K562 (cell line): ENCODE measurements at regions not wholly inside any gene's neighbourhood (a gene's known extent, or its start where the extent isn't known, plus 50 kb on each side); places are given as distances from the start of the nearest gene placed in this dataset.

ENCODE experiments used
- ATAC-seq: fragments of 200-7000 bp; cut with Tn5 transposase; 3 replicates; pipeline ENCODE4 v1.9.1; 2020; ENCODE audit warnings: moderate library complexity
- BruUV-seq: library from RNA; stranded (reverse); fragments of 400-500 nt; replicated peaks from 2 replicates; lab custom pipeline; 2021; lab: Mats Ljungman, UMichigan
- CTCF ChIA-PET: fragments of 300-600 bp; formaldehyde crosslinking; extraction: SDS; loops from one replicate; lab custom pipeline; 2021; ENCODE audit warnings: low intra/inter-chr PET ratio; lab: Yijun Ruan, JAX
- POLR2A ChIA-PET: fragments of 300-600, 350-650 bp; sonication (Branson Sonifier 250); formaldehyde crosslinking; extraction: SDS; loops from one replicate; lab custom pipeline; 2021; ENCODE audit warnings: antibody characterized with exemption, inconsistent platforms; lab: Yijun Ruan, JAX
- DNase-seq, 4 experiments: peaks; one replicate each; pipeline versions ENCODE4 v3.0.0 to v3.0.0-alpha.2; 2011 to 2018; ENCODE audit warnings: low spot score in 3 of 4, mixed read lengths in 3 of 4; ENCODE audit errors: extremely low read depth in 1 of 4
- FAIRE-seq: peaks from 2 replicates; lab custom pipeline; 2011; peaks lifted over from hg19 to GRCh38; lab: Jason Lieb, UNC
- H2AFZ ChIP-seq: 2 replicates; pipeline ENCODE4 v1.6.0; 2011; ENCODE audit warnings: low read depth, low read length, control low read depth, inconsistent platforms
- H3K27ac ChIP-seq: fragments of 200-600 bp; 3 replicates; pipeline ENCODE4 v1.8.0; 2011; ENCODE audit warnings: low read depth, mild to moderate bottlenecking, control low read depth, inconsistent platforms, low read length, moderate library complexity, mixed read lengths; ENCODE audit errors: extremely low read depth
- H3K27me3 ChIP-seq, 2 experiments: fragments of 300-600 bp in 1 of 2; 2 replicates in 1 of 2; 3 replicates in 1 of 2; pipeline versions ENCODE4 v1.6.0 to v1.8.0; 2011; ENCODE audit warnings: inconsistent platforms in 2 of 2, low read length in 2 of 2, mild to moderate bottlenecking in 1 of 2, mixed read lengths in 1 of 2, moderate library complexity in 1 of 2; ENCODE audit not compliant: control insufficient read depth in 2 of 2, insufficient read depth in 2 of 2
- H3K36me3 ChIP-seq: fragments of 300-600 bp; 3 replicates; pipeline ENCODE4 v1.8.0; 2011; ENCODE audit warnings: mild to moderate bottlenecking, low read length, inconsistent platforms; ENCODE audit not compliant: control insufficient read depth, insufficient read depth
- H3K4me1 ChIP-seq, 2 experiments: fragments of 200-600 bp in 1 of 2; replicated peaks in 1 of 2; 2 replicates in 1 of 2; 3 replicates in 1 of 2; pipeline versions ENCODE4 v1.5.1 to v1.8.0; 2011; ENCODE audit warnings: inconsistent platforms in 2 of 2, low read length in 2 of 2, mild to moderate bottlenecking in 1 of 2, mixed read lengths in 1 of 2, moderate library complexity in 1 of 2; ENCODE audit not compliant: control insufficient read depth in 2 of 2, insufficient read depth in 2 of 2
- H3K4me2 ChIP-seq: 2 replicates; pipeline ENCODE4 v1.6.1; 2011; ENCODE audit warnings: low read length, control low read depth, inconsistent platforms, mixed read lengths; ENCODE audit not compliant: insufficient read depth
- H3K4me3 ChIP-seq: fragments of 200-600 bp; sonication (generic), shearing (Covaris generic); 2 replicates; pipeline ENCODE4 v1.5.1; 2016; ENCODE audit warnings: control low read depth, inconsistent platforms
- H3K79me2 ChIP-seq: fragments of 200-600 bp; 3 replicates; pipeline ENCODE4 v1.8.0; 2011; ENCODE audit warnings: low read length, inconsistent platforms; ENCODE audit not compliant: control insufficient read depth, insufficient read depth
- H3K9ac ChIP-seq, 2 experiments: 2 replicates each; pipeline versions ENCODE4 v1.6.0 to v1.6.1; 2011; ENCODE audit warnings: low read depth in 2 of 2, low read length in 2 of 2, control low read depth in 1 of 2, inconsistent platforms in 1 of 2, mild to moderate bottlenecking in 1 of 2, mixed read lengths in 1 of 2; ENCODE audit not compliant: insufficient read depth in 1 of 2
- H3K9me1 ChIP-seq: one replicate; pipeline ENCODE4 v1.6.0; 2011; ENCODE audit warnings: inconsistent platforms, mild to moderate bottlenecking, low read length, moderate library complexity; ENCODE audit not compliant: control insufficient read depth, insufficient read depth
- H3K9me3 ChIP-seq: replicated peaks from 2 replicates; pipeline ENCODE4 v1.5.1; 2011; ENCODE audit warnings: low read depth, low read length, inconsistent platforms; ENCODE audit not compliant: control insufficient read depth, insufficient read depth
- H4K20me1 ChIP-seq: replicated peaks from 2 replicates; pipeline ENCODE4 v1.6.1; 2011; ENCODE audit warnings: low read length, inconsistent platforms, mixed read lengths; ENCODE audit not compliant: control insufficient read depth, insufficient read depth
- CBX8 ChIP-seq: fragments of 200-600 bp; sonication (generic); IDR thresholded peaks from 2 replicates; pipeline ENCODE4 v1.6.1; 2012; ENCODE audit warnings: borderline replicate concordance, mixed run types, low read depth, mild to moderate bottlenecking, moderate library complexity, mixed read lengths, low read length, control low read depth, inconsistent platforms; ENCODE audit not compliant: poor library complexity, severe bottlenecking; ENCODE audit errors: extremely low read depth
- CEBPB ChIP-seq: fragments of 450-650 bp; IDR thresholded peaks from 2 replicates; pipeline ENCODE4 v1.6.1; 2016; ENCODE audit warnings: missing genetic modification characterization, missing compliant biosample characterization
- CEBPG ChIP-seq, 3 experiments: fragments of 200-800 bp in 1 of 3; sonication (Bioruptor generic) in 1 of 3; sonication (generic) in 1 of 3; formaldehyde crosslinking in 1 of 3; IDR thresholded peaks in 2 of 3; conservative IDR thresholded peaks in 1 of 3; 2 replicates each; pipeline versions ENCODE4 v1.6.1 to v1.8.0; 2016 to 2022; ENCODE audit warnings: missing compliant biosample characterization in 2 of 3, missing genetic modification characterization in 2 of 3, mild to moderate bottlenecking in 1 of 3, missing genetic modification reagents in 1 of 3
- ELF2 ChIP-seq: fragments of 250-450 bp; sonication (Bioruptor Pico); IDR thresholded peaks from 2 replicates; pipeline ENCODE4 v1.5.0; 2021; ENCODE audit warnings: mild to moderate bottlenecking
- FOXJ3 ChIP-seq: sonication (generic); formaldehyde crosslinking; IDR thresholded peaks from 2 replicates; pipeline ENCODE4 v1.4.0; 2020; ENCODE audit warnings: mild to moderate bottlenecking, missing genetic modification reagents
- JUNB ChIP-seq: fragments of 450-650 bp; formaldehyde crosslinking; conservative IDR thresholded peaks from 2 replicates; pipeline ENCODE4 v1.4.0; 2020; ENCODE audit warnings: mild to moderate bottlenecking
- MECOM ChIP-seq: fragments of 250-450 bp; sonication (Bioruptor Pico); IDR thresholded peaks from 2 replicates; pipeline ENCODE4 v1.8.0; 2022; ENCODE audit warnings: inconsistent platforms
- NEUROD1 ChIP-seq: fragments of 150-350 bp; IDR thresholded peaks from 2 replicates; pipeline ENCODE4 v1.6.1; 2014; ENCODE audit warnings: borderline replicate concordance, low read length, low read depth; ENCODE audit not compliant: partially characterized antibody
- NFRKB ChIP-seq: fragments of 450-650 bp; IDR thresholded peaks from 2 replicates; pipeline ENCODE4 v1.6.1; 2016; ENCODE audit warnings: low read depth
- RFX5 ChIP-seq: IDR thresholded peaks from 2 replicates; pipeline ENCODE4 v1.6.1; 2011; ENCODE audit warnings: low read depth, mild to moderate bottlenecking, improper control_type of control experiment, low read length
- SLC30A9 ChIP-seq: fragments of 250-450 bp; sonication (Bioruptor Pico); IDR thresholded peaks from 2 replicates; pipeline ENCODE4 v1.8.0; 2022; ENCODE audit warnings: mild to moderate bottlenecking, moderate library complexity
- SNRNP70 ChIP-seq: fragments of 200-400 bp; formaldehyde crosslinking; optimal IDR thresholded peaks from 2 replicates; pipeline ENCODE3; 2017; ENCODE audit warnings: low read depth, low read length
- SRSF7 ChIP-seq: fragments of 200-400 bp; formaldehyde crosslinking; optimal IDR thresholded peaks from 2 replicates; pipeline ENCODE3; 2017; ENCODE audit warnings: mild to moderate bottlenecking, low read depth, low read length
- ZNF175 ChIP-seq: fragments of 200-800 bp; sonication (Bioruptor generic); IDR thresholded peaks from 2 replicates; pipeline ENCODE4 v1.6.1; 2016; ENCODE audit warnings: low read depth, mild to moderate bottlenecking, missing genetic modification characterization, missing compliant biosample characterization
- ZNF77 ChIP-seq: fragments of 250-450 bp; sonication (Bioruptor Pico); IDR thresholded peaks from 2 replicates; pipeline ENCODE4 v1.5.0; 2020
- WGBS: fragments of 100-300 bp; shearing (Covaris generic); methylation state at CpG from one replicate; pipeline ENCODE4 v1.1.6; 2016; ENCODE audit warnings: low coverage, mixed read lengths; ENCODE audit not compliant: insufficient coverage; ENCODE audit errors: missing lambda C conversion rate; 5-methylcytosine and 5-hydroxymethylcytosine counted together
- in situ Hi-C: fragments of 300-500 bp; cut with MboI; formaldehyde crosslinking; loops from 4 replicates; pipeline ENCODE4 v1.15.0; 2018; ENCODE audit warnings: inconsistent platforms, mixed read lengths
- intact Hi-C: fragments of 100-400 bp; cut with micrococcal nuclease; formaldehyde crosslinking; loops from 2 replicates; pipeline ENCODE4 v1.14.2; 2022
- TF ChIP-seq, protein P1 (sequence below), 2 experiments: fragments of 450-650 bp in 1 of 2; sonication (generic) in 1 of 2; formaldehyde crosslinking in 1 of 2; IDR thresholded peaks in 1 of 2; conservative IDR thresholded peaks in 1 of 2; 2 replicates each; pipeline versions ENCODE4 v1.6.1 to v1.8.1; 2016 to 2023; ENCODE audit warnings: mild to moderate bottlenecking in 2 of 2, moderate library complexity in 2 of 2, inconsistent platforms in 1 of 2, missing genetic modification reagents in 1 of 2

DNA sequence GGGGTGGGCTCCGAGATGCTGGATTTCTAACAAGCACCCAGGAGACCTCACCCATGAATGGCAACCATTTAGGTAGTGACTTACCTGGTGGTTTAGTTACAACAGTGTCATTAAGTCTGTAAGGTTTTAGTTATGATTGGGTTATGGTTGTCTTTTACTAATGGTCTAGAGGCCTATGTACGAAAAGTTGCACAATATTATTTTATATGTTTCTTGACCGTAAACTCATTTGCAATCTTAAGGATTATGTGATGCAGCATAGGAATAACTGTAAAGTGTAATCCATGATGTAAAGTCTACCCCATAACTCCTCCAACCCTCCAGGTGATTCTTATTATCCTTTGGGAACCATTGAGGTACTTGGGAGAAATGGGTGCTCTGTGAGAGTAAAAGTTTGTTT, 155.4 kb upstream of the ZEB2 start:
- Histone ChIP-seq H3K9me3 (no peaks in the 10 kb centered on the region), H3K4me2 (no peak overlapping the region), H3K4me3 (no peak overlapping the region), H3K36me3 (no peaks in the 10 kb centered on the region), H3K79me2 (no peaks in the 10 kb centered on the region), H3K27me3 (no peaks in the 10 kb centered on the region), H3K27ac (no peak overlapping the region), H4K20me1 (no peaks in the 10 kb centered on the region), H3K4me1 (no peaks in the 10 kb centered on the region; a peak in 1 of 5 replicates), H3K9me1 (no peaks in the 10 kb centered on the region), H3K9ac (no peak overlapping the region), H2AFZ (no peak overlapping the region)
- CTCF ChIA-PET = no interaction called here
- in situ Hi-C loops (no loop called here), intact Hi-C loops (no loop called here)
- 90% methylated on average over 3 of the region's 3 CpGs for WGBS
- FAIRE-seq = no peak
- POLR2A ChIA-PET = no interaction called here
- no peak for ATAC-seq
- no peak for TF ChIP-seq JUNB
- TF ChIP-seq RFX5 = no peak
- no peak for TF ChIP-seq CEBPG (CRISPR knock-in tag; IDR thresholded peaks at IDR 0.05)
- peak in 1 of 2 experiments; percentile 44; a peak in 1 of 4 replicates for TF ChIP-seq CEBPG (tag; conservative IDR thresholded peaks at IDR 0.05 in 1 of 2, IDR thresholded peaks at IDR 0.05 in 1 of 2)
- TF ChIP-seq CEBPB (tag) = peak; percentile 55
- no TSS peak for BruUV-seq
- DNase-seq = no peak

DNA sequence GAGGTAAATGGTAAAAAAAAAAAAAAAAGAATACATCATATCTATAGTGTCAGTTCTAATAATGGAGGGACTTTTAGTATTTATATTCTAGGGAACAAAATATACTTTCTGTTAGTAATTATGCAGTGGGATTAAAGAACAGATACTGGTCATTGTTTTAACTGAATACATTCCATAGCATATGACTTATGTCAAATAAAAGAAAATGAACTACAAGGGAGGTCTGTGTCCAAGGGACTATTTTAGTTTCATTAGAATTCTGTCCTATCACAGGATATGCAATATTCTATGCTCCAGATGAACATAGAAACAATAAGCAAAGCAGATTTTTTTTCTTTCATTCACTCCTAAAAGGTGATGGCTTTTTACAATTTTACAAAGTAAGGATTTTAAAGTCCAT, 154.2 kb upstream of the ZEB2 start:
- no peaks in the 10 kb centered on the region for H3K79me2 ChIP-seq
- ATAC-seq (no peak), DNase-seq (no peak), FAIRE-seq (no peak)
- in situ Hi-C loops (no loop called here), intact Hi-C loops (no loop called here)
- no peak overlapping the region for H3K4me2 ChIP-seq
- H3K27me3 ChIP-seq = no peaks in the 10 kb centered on the region
- H3K4me3 ChIP-seq = no peak overlapping the region
- H3K36me3 ChIP-seq = no peaks in the 10 kb centered on the region
- no TSS peak for BruUV-seq
- CTCF ChIA-PET = no interaction called here
- H3K9me1 ChIP-seq = no peaks in the 10 kb centered on the region
- no peaks in the 10 kb centered on the region for H4K20me1 ChIP-seq
- H3K9ac ChIP-seq = no peak overlapping the region
- H3K27ac ChIP-seq = no peak overlapping the region
- POLR2A ChIA-PET = interaction anchor here (0.5 kb wide), 1 partner anchor 368 kb away, joined by 5 read pairs; no protein-coding TSS in a partner anchor
- no peak overlapping the region for H2AFZ ChIP-seq
- no peaks in the 10 kb centered on the region for H3K9me3 ChIP-seq
- no peaks in the 10 kb centered on the region; a peak in 1 of 5 replicates for H3K4me1 ChIP-seq
- TF ChIP-seq SRSF7 = no peak
- no peak for TF ChIP-seq ZNF175 (CRISPR knock-in tag)
- no peak for TF ChIP-seq ZNF77 (CRISPR knock-in tag)
- no peak for TF ChIP-seq MECOM (CRISPR knock-in tag)
- no peak for TF ChIP-seq CBX8
- TF ChIP-seq NFRKB = no peak
- TF ChIP-seq, protein P1, sequence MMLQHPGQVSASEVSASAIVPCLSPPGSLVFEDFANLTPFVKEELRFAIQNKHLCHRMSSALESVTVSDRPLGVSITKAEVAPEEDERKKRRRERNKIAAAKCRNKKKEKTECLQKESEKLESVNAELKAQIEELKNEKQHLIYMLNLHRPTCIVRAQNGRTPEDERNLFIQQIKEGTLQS (IDR thresholded peaks at IDR 0.05) = no peak
- TF ChIP-seq, protein P1 (CRISPR knock-in tag; conservative IDR thresholded peaks at IDR 0.05) = no peak
- TF ChIP-seq ELF2 (CRISPR knock-in tag) = no peak
- no peak for TF ChIP-seq SNRNP70
- TF ChIP-seq NEUROD1 = no peak
- TF ChIP-seq SLC30A9 (CRISPR knock-in tag) = no peak
- TF ChIP-seq FOXJ3 (CRISPR knock-in tag) = no peak
